Thyroid gland (tissue), 4 donors: ENCODE measurements at regions not wholly inside any gene's neighbourhood (a gene's known extent, or its start where the extent isn't known, plus 50 kb on each side); places are given as distances from the start of the nearest gene placed in this dataset.

ENCODE experiments used
- POLR2A ChIP-seq, 2 donors: fragments of 450-650 bp; IDR thresholded peaks; one replicate each; pipeline ENCODE4 v1.6.1; 2017; ENCODE audit warnings: antibody characterized with exemption in 2 of 2, mild to moderate bottlenecking in 2 of 2, moderate library complexity in 1 of 2
- TF ChIP-seq, protein P1 (sequence below), 6 experiments: fragments of 200-600 bp in 3 of 6; fragments of 450-650 bp in 3 of 6; sonication (generic) in 3 of 6; IDR thresholded peaks; one replicate each; pipeline ENCODE4 v1.5.1; 2016 to 2019; ENCODE audit warnings: antibody characterized with exemption in 6 of 6, mild to moderate bottlenecking in 2 of 6, inconsistent platforms in 1 of 6, moderate library complexity in 1 of 6

DNA sequence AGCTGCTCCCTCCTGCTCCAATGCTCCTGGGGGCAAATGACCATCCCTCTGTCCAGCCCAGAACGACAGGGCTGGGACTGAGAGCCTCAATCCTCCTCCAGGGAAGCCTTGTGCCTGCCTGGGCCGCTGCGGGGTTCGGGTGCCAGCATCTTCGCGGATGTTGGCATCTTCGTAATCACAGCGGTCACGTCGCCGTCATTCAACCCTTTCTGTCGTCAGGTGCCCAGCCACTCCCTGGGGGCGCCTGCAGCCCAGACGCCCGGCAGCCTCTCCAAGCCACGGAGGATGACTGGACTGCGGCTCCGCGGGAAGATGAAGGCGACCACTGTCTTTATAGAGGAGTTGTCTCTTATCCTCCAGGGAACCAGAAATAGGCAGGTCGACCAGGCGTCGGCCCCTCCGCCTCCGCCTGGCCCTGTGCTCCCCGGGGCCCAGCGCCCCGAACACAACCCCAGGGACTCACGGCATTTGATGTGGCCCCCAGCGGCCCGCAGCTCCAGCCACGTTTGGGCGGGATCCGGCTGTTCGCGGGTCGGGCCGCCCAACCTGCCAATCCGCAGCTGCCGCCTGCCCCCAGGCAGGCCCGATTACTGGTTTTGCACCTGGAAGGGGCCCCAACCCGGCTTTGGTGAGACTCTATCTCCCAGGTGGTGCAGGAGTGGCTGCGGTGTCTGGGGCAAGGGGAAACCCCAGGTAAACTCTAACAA lies 113.9 kb downstream of the THNSL2 start:
- TF ChIP-seq, protein P1, sequence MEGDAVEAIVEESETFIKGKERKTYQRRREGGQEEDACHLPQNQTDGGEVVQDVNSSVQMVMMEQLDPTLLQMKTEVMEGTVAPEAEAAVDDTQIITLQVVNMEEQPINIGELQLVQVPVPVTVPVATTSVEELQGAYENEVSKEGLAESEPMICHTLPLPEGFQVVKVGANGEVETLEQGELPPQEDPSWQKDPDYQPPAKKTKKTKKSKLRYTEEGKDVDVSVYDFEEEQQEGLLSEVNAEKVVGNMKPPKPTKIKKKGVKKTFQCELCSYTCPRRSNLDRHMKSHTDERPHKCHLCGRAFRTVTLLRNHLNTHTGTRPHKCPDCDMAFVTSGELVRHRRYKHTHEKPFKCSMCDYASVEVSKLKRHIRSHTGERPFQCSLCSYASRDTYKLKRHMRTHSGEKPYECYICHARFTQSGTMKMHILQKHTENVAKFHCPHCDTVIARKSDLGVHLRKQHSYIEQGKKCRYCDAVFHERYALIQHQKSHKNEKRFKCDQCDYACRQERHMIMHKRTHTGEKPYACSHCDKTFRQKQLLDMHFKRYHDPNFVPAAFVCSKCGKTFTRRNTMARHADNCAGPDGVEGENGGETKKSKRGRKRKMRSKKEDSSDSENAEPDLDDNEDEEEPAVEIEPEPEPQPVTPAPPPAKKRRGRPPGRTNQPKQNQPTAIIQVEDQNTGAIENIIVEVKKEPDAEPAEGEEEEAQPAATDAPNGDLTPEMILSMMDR (IDR thresholded peaks at IDR 0.05) = no peak
- TF ChIP-seq POLR2A (IDR thresholded peaks at IDR 0.05) = no peak
